ENCODE measurements at regions not wholly inside any gene's neighbourhood (a gene's known extent, or its start where the extent isn't known, plus 50 kb on each side); places are given as distances from the start of the nearest gene placed in this dataset.

DNA sequence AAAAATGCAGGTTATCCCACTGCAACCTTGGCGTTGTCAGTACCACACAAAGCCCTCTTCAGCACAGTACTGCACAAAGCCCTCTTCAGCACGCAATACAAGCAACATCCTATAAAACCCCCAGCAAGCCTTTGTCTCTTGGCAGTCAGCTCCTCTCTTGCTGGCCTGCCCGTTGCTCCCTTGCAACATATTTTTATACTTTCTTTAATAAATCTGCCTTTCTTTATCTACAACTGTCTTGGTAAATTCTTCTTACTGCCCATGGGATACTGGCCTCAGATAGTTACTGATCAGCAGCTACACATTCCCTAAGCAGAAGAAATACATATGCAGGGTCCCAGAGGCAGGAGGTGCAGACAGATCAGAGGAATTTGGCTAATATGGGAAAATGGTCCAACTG, 70.5 kb upstream of the MAP3K4 start:
- Mint-ChIP-seq H3K27me3 (ENCODE audit: low read depth in 3 of 3) (peaks cover 1 to 4% (median 3%) of the 10 kb centered on the region in 3 donors), H3K4me1 (no peaks in the 10 kb centered on the region), H3K36me3 (no peaks in the 10 kb centered on the region), H3K9me3 (no peaks in the 10 kb centered on the region), H3K4me3 (no peak overlapping the region), H3K27ac (no peak overlapping the region)
- DNase-seq: no peak

DNA sequence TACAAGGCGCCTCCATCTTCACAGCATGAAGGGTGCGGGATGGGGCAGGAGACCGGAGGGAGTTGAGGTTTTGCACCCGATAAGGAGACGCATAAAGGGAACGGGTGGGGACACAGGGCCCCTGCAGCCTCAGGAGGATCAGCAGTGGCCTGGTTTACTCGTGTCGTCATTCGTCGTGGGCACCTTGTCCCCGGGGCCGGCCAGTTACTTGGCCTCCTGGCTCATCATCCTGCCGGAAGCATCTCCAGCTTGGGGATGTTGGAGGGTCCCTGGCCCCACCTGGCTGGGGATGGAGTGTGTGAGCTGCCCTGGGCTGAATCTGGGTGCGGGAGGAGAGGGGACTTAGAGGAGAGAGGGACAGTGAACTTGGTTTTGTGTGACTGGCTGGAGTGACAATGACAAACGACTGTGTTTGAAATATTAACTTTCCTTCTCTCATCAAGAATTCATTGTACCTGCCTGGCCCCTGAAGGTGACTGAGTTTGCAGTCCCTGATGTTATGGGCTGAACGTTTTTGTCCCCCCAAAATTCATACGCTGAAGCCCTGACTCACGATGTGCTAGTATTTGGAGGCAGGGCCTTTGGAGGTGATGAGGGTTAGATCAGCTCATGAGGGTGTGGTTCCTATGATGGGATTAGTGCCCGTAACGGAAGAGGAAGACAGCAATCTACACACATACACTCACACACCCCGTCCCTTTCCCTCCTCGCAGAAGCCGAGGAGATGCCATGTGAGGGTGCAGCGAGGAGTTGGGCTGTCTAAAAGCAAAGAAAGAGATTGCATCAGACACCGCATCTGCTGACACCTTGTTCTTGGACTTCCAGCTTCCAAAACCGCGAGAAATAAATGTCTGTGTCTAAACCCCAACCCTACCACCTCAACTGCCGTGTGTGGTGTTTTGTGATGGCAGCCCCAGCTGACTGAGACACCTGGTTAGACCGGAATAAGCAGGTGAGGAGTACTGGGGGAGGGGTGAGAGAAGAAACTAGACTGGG, 65.0 kb upstream of the MAP3K4 start:
- Mint-ChIP-seq H3K9me3 (peaks cover 0 to 3% (median 0%) of the 10 kb centered on the region in 6 donors), H3K36me3 (no peaks in the 10 kb centered on the region), H3K27me3 (ENCODE audit: low read depth in 3 of 3) (peaks cover 2 to 21% (median 2%) of the 10 kb centered on the region in 3 donors), H3K4me3 (no peak overlapping the region), H3K27ac (no peak overlapping the region), H3K4me1 (peaks cover 0 to 3% of the 10 kb centered on the region in 2 donors)
- DNase-seq: no peak

- Mint-ChIP-seq H3K9me3 (peaks cover 0 to 3% (median 0%) of the 10 kb centered on the region in 6 donors), H3K4me3 (no peak overlapping the region), H3K36me3 (no peaks in the 10 kb centered on the region), H3K27ac (no peak overlapping the region), H3K4me1 (peaks cover 0 to 3% of the 10 kb centered on the region in 2 donors), H3K27me3 (ENCODE audit: low read depth in 3 of 3) (peaks cover 2 to 21% (median 7%) of the 10 kb centered on the region in 3 donors)
- no peak for DNase-seq
Measured at GRCh38 chr6:160927416-160927815, 64.2 kb upstream of the MAP3K4 start.

- Mint-ChIP-seq H3K9me3 (peaks cover 0 to 3% (median 0%) of the 10 kb centered on the region in 6 donors), H3K27me3 (ENCODE audit: low read depth in 3 of 3) (peaks cover 2 to 21% (median 9%) of the 10 kb centered on the region in 3 donors), H3K4me1 (peaks cover 0 to 3% of the 10 kb centered on the region in 2 donors), H3K4me3 (no peak overlapping the region), H3K27ac (no peak overlapping the region), H3K36me3 (no peaks in the 10 kb centered on the region)
- DNase-seq: no peak
Measured at GRCh38 chr6:160929361-160929760, 62.2 kb upstream of the MAP3K4 start.

GRCh38 chr6:160929831-160930230, 61.7 kb upstream of the MAP3K4 start:
- H3K27ac Mint-ChIP-seq: no peak overlapping the region
- peaks cover 0 to 3% (median 0%) of the 10 kb centered on the region in 6 donors for H3K9me3 Mint-ChIP-seq
- no peaks in the 10 kb centered on the region for H3K36me3 Mint-ChIP-seq
- H3K4me1 Mint-ChIP-seq: peaks cover 0 to 3% of the 10 kb centered on the region in 2 donors
- no peak overlapping the region for H3K4me3 Mint-ChIP-seq
- no peak for DNase-seq
- H3K27me3 Mint-ChIP-seq (ENCODE audit: low read depth in 3 of 3): peaks cover 2 to 21% (median 9%) of the 10 kb centered on the region in 3 donors

GRCh38 chr6:160930547-160931377, 60.8 kb upstream of the MAP3K4 start:
- peak; percentile 38 to 47 (median 41) for DNase-seq
- Mint-ChIP-seq H3K4me3 (peak overlapping the region in 2 of 5 donors; percentile 47 to 50), H3K9me3 (peaks cover 0 to 3% (median 0%) of the 10 kb centered on the region in 6 donors), H3K36me3 (no peaks in the 10 kb centered on the region), H3K27me3 (ENCODE audit: low read depth in 3 of 3) (peaks cover 2 to 19% (median 9%) of the 10 kb centered on the region in 3 donors), H3K4me1 (peaks cover 0 to 3% of the 10 kb centered on the region in 2 donors), H3K27ac (no peak overlapping the region)

GRCh38 chr6:160931378-160932310, 59.9 kb upstream of the MAP3K4 start:
- DNase-seq: no peak
- Mint-ChIP-seq H3K36me3 (no peaks in the 10 kb centered on the region), H3K27ac (no peak overlapping the region), H3K9me3 (peaks cover 0 to 3% (median 0%) of the 10 kb centered on the region in 6 donors), H3K27me3 (ENCODE audit: low read depth in 3 of 3) (peaks cover 2 to 19% (median 9%) of the 10 kb centered on the region in 3 donors), H3K4me1 (peaks cover 0 to 3% of the 10 kb centered on the region in 2 donors), H3K4me3 (peak overlapping the region in 1 of 5 donors; percentile 33)

- Mint-ChIP-seq H3K4me3 (no peak overlapping the region), H3K27me3 (ENCODE audit: low read depth in 3 of 3) (peaks cover 4 to 21% (median 12%) of the 10 kb centered on the region in 3 donors), H3K36me3 (no peaks in the 10 kb centered on the region), H3K27ac (no peak overlapping the region), H3K9me3 (peaks cover 0 to 3% (median 0%) of the 10 kb centered on the region in 6 donors), H3K4me1 (peaks cover 0 to 3% of the 10 kb centered on the region in 2 donors)
- no peak for DNase-seq
Measured at GRCh38 chr6:160933256-160933655, 58.3 kb upstream of the MAP3K4 start.

- Mint-ChIP-seq H3K36me3 (no peaks in the 10 kb centered on the region), H3K27ac (no peak overlapping the region), H3K4me1 (peaks cover 0 to 3% of the 10 kb centered on the region in 2 donors), H3K9me3 (peaks cover 0 to under 1% (median 0%) of the 10 kb centered on the region in 6 donors), H3K4me3 (no peak overlapping the region), H3K27me3 (ENCODE audit: low read depth in 3 of 3) (peaks cover 4 to 21% (median 12%) of the 10 kb centered on the region in 3 donors)
- DNase-seq: no peak
Measured at GRCh38 chr6:160934157-160934556, 57.4 kb upstream of the MAP3K4 start.

GRCh38 chr6:160940197-160940596, 51.4 kb upstream of the MAP3K4 start:
- DNase-seq: no peak
- Mint-ChIP-seq H3K4me1 (no peaks in the 10 kb centered on the region), H3K27ac (no peak overlapping the region), H3K4me3 (no peak overlapping the region), H3K36me3 (no peaks in the 10 kb centered on the region), H3K9me3 (no peaks in the 10 kb centered on the region), H3K27me3 (ENCODE audit: low read depth in 3 of 3) (peaks cover 2 to 17% (median 3%) of the 10 kb centered on the region in 3 donors)
